NOMO-1 treated with dmso at 0.1 percent for 144 hours (cell line): ENCODE measurements at regions not wholly inside any gene's neighbourhood (a gene's known extent, or its start where the extent isn't known, plus 50 kb on each side); places are given as distances from the start of the nearest gene placed in this dataset.

Source experiments
- DNase-seq: peaks from one replicate; lab custom pipeline; 2025; ENCODE audit not compliant: unreplicated experiment; lab: John Stamatoyannopoulos, UW

GRCh38 chr13:53473397-53473796 lies 444.8 kb downstream of the OLFM4 start:
- DNase-seq, result no peak

- no peak for DNase-seq
These were observed 446.3 kb downstream of the OLFM4 start for GRCh38 chr13:53474878-53475277.

- DNase-seq, result no peak
These were observed 462.1 kb downstream of the OLFM4 start for GRCh38 chr13:53490752-53491151.

- no peak for DNase-seq
These were observed 465.8 kb downstream of the OLFM4 start for GRCh38 chr13:53494406-53494805.

- DNase-seq, result no peak
These were observed 471.0 kb downstream of the OLFM4 start for GRCh38 chr13:53499576-53500133.

- DNase-seq, result no peak
These were observed 472.8 kb downstream of the OLFM4 start for GRCh38 chr13:53501387-53501786.

GRCh38 chr13:53507741-53508140 lies 479.1 kb downstream of the OLFM4 start:
- no peak for DNase-seq

- no peak for DNase-seq
These were observed 484.0 kb downstream of the OLFM4 start for GRCh38 chr13:53512635-53513034.

- no peak for DNase-seq
These were observed 484.6 kb downstream of the OLFM4 start for GRCh38 chr13:53513226-53513625.

GRCh38 chr13:53520132-53520531 lies 491.5 kb downstream of the OLFM4 start:
- no peak for DNase-seq

GRCh38 chr13:53522034-53522433 lies 493.4 kb downstream of the OLFM4 start:
- no peak for DNase-seq

GRCh38 chr13:53537586-53537985 lies 509.0 kb downstream of the OLFM4 start:
- DNase-seq, result no peak

GRCh38 chr13:53545340-53545941 lies 516.8 kb downstream of the OLFM4 start:
- DNase-seq, result no peak

- no peak for DNase-seq
These were observed 531.9 kb downstream of the OLFM4 start for GRCh38 chr13:53560556-53560955.

GRCh38 chr13:53562419-53562818 lies 533.8 kb downstream of the OLFM4 start:
- DNase-seq, result no peak

GRCh38 chr13:53568491-53568890 lies 539.9 kb downstream of the OLFM4 start:
- no peak for DNase-seq

GRCh38 chr13:53569453-53569852 lies 540.8 kb downstream of the OLFM4 start:
- no peak for DNase-seq

GRCh38 chr13:53601113-53601512 lies 572.5 kb downstream of the OLFM4 start:
- DNase-seq, result no peak

GRCh38 chr13:53605326-53605725 lies 576.7 kb downstream of the OLFM4 start:
- no peak for DNase-seq

- no peak for DNase-seq
These were observed 583.6 kb downstream of the OLFM4 start for GRCh38 chr13:53612200-53612599.

- DNase-seq, result no peak
These were observed 593.8 kb downstream of the OLFM4 start for GRCh38 chr13:53622456-53622855.

- no peak for DNase-seq
These were observed 594.5 kb downstream of the OLFM4 start for GRCh38 chr13:53623146-53623545.

GRCh38 chr13:53631511-53631910 lies 602.9 kb downstream of the OLFM4 start:
- DNase-seq, result no peak
